Urinary bladder (tissue), 4 donors: ENCODE measurements at regions not wholly inside any gene's neighbourhood (a gene's known extent, or its start where the extent isn't known, plus 50 kb on each side); places are given as distances from the start of the nearest gene placed in this dataset. TPM values are rescaled to one million over a fixed set of nuclear protein-coding genes. Genes with fewer than 3 reads are reported as not detected.

Experiments
- DNase-seq: peaks from one replicate; pipeline ENCODE4 v3.0.0-alpha.2; 2015; ENCODE audit errors: extremely low spot score
- H3K27ac ChIP-seq: one replicate; pipeline ENCODE4 v1.5.1; 2013; ENCODE audit warnings: low read depth, mild to moderate bottlenecking, moderate library complexity
- H3K36me3 ChIP-seq: one replicate; pipeline ENCODE4 v1.6.1; 2013; ENCODE audit warnings: mild to moderate bottlenecking, moderate library complexity; ENCODE audit not compliant: insufficient read depth
- H3K4me1 ChIP-seq: one replicate; pipeline ENCODE4 v1.6.1; 2013; ENCODE audit warnings: mild to moderate bottlenecking, moderate library complexity; ENCODE audit not compliant: insufficient read depth
- H3K4me3 ChIP-seq: one replicate; pipeline ENCODE4 v1.5.1; 2013; ENCODE audit warnings: low read depth, low read length
- WGBS: extraction: QIAGEN DNeasy Blood & Tissue Kit; methylation state at CpG from one replicate; pipeline ENCODE4 v1.1.7; 2013; 5-methylcytosine and 5-hydroxymethylcytosine counted together
- small RNA-seq: library from RNA; depleted of rRNA; stranded (forward); fragments of <200 nt; gene quantifications from one replicate; pipeline ENCODE3, GENCODE V24; 2014
- donor health status: healthy with polysubstance abuse.
- donor health status: healthy.

- 98% methylated on average over 2 of the region's 2 CpGs for WGBS
- no peak for DNase-seq
These were observed 51.7 kb upstream of the FTH1 start for GRCh38 chr11:62018981-62019664.

GRCh38 chr11:62017878-62018655 lies 50.6 kb upstream of the FTH1 start:
- Histone ChIP-seq H3K4me3 (no peak overlapping the region), H3K4me1 (no peaks in the 10 kb centered on the region), H3K36me3 (no peaks in the 10 kb centered on the region), H3K27ac (no peak overlapping the region)
- DNase-seq, result no peak
- 85% methylated on average over 15 of the region's 15 CpGs for WGBS

More at GRCh38 chr11:62018981-62019664, 51.7 kb upstream of the FTH1 start:
- Histone ChIP-seq H3K4me3 (no peak overlapping the region), H3K27ac (no peak overlapping the region), H3K36me3 (no peaks in the 10 kb centered on the region), H3K4me1 (no peaks in the 10 kb centered on the region)

Small RNAs in the stretch of these regions (small RNA-seq; reads per million reads assigned to genes)
- not detected for gene AP003733.2
